ENCODE measurements at regions not wholly inside any gene's neighbourhood (a gene's known extent, or its start where the extent isn't known, plus 50 kb on each side); places are given as distances from the start of the nearest gene placed in this dataset.

DNA sequence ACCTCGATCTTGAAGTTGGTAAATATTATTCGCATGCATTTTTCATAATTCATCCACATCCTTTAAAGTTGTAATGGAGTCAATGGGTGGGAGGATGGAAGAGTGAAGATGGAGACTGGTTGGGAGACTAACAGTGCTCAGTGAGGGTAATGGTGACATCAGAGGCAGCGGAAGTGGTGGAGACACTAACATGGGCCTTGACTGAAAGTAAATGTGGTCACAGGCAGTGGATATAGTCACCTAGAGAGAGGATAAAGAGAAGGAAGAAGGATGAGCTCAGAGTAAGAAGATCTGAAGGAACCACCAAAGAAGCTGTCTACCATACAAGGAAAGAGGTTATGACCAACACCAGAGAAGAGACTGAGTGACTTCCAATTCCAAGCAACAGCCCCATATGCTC, 281.6 kb upstream of the STT3B start:
- TF ChIP-seq MTA3 (CRISPR knock-in tag; IDR thresholded peaks at IDR 0.05) (no peak), TSC22D2 (CRISPR knock-in tag; IDR thresholded peaks at IDR 0.05; ENCODE audit: borderline replicate concordance) (no peak), SRF (IDR thresholded peaks at IDR 0.05; ENCODE audit: low read depth, low read length) (no peak), TBL1XR1 (IDR thresholded peaks at IDR 0.05; ENCODE audit: borderline replicate concordance, low read length, partially characterized antibody) (no peak), NFE2L2 (IDR thresholded peaks at IDR 0.05; ENCODE audit: low read length) (no peak)
- TF ChIP-seq, protein P1, sequence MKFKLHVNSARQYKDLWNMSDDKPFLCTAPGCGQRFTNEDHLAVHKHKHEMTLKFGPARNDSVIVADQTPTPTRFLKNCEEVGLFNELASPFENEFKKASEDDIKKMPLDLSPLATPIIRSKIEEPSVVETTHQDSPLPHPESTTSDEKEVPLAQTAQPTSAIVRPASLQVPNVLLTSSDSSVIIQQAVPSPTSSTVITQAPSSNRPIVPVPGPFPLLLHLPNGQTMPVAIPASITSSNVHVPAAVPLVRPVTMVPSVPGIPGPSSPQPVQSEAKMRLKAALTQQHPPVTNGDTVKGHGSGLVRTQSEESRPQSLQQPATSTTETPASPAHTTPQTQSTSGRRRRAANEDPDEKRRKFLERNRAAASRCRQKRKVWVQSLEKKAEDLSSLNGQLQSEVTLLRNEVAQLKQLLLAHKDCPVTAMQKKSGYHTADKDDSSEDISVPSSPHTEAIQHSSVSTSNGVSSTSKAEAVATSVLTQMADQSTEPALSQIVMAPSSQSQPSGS (CRISPR knock-in tag; IDR thresholded peaks at IDR 0.05) = no peak

Data from HepG2 (cell line).